Epidermal melanocyte (primary cell): ENCODE measurements at regions not wholly inside any gene's neighbourhood (a gene's known extent, or its start where the extent isn't known, plus 50 kb on each side); places are given as distances from the start of the nearest gene placed in this dataset.
"Not testable (repeated sequence)": the region's sequence is repeated elsewhere in the genome, so short reads cannot be mapped to it uniquely, and the experiment has no call there.

ENCODE experiments used
- DNase-seq: peaks from one replicate; pipeline ENCODE4 v3.0.0; 2011; ENCODE audit warnings: low spot score; ENCODE audit not compliant: insufficient read length

GRCh38 chr21:17738176-17738953 is 80.8 kb downstream of the C21orf91 start:
- no peak for DNase-seq

- DNase-seq: no peak
Measured at GRCh38 chr21:17736072-17736471, 83.1 kb downstream of the C21orf91 start.

GRCh38 chr21:17733209-17733608 is 85.9 kb downstream of the C21orf91 start:
- no peak for DNase-seq

GRCh38 chr21:17732306-17732705 is 86.8 kb downstream of the C21orf91 start:
- DNase-seq: no peak

GRCh38 chr21:17731554-17731953 is 87.6 kb downstream of the C21orf91 start:
- DNase-seq: no peak

GRCh38 chr21:17730782-17731181 is 88.4 kb downstream of the C21orf91 start:
- no peak for DNase-seq

- DNase-seq: no peak
Measured at GRCh38 chr21:17729455-17729854, 89.7 kb downstream of the C21orf91 start.

GRCh38 chr21:17727361-17727760 is 91.8 kb downstream of the C21orf91 start:
- no peak for DNase-seq

GRCh38 chr21:17726047-17726829 is 92.9 kb downstream of the C21orf91 start:
- no peak for DNase-seq

- no peak for DNase-seq
Measured at GRCh38 chr21:17725339-17725738, 93.8 kb downstream of the C21orf91 start.

- DNase-seq: no peak
Measured at GRCh38 chr21:17712887-17713286, 100.2 kb upstream of the BTG3 start.

GRCh38 chr21:17711896-17712295 is 99.2 kb upstream of the BTG3 start:
- DNase-seq: no peak

GRCh38 chr21:17709266-17709611 is 96.5 kb upstream of the BTG3 start:
- DNase-seq: no peak

- no peak for DNase-seq
Measured at GRCh38 chr21:17708522-17709265, 96.0 kb upstream of the BTG3 start.

GRCh38 chr21:17699524-17700189 is 87.0 kb upstream of the BTG3 start:
- DNase-seq: no peak

- no peak for DNase-seq
Measured at GRCh38 chr21:17697473-17697872, 84.8 kb upstream of the BTG3 start.

GRCh38 chr21:17694416-17694815 is 81.7 kb upstream of the BTG3 start:
- not testable (repeated sequence) for DNase-seq

GRCh38 chr21:17693801-17694200 is 81.1 kb upstream of the BTG3 start:
- no peak for DNase-seq

- DNase-seq: no peak
Measured at GRCh38 chr21:17690078-17690494, 77.4 kb upstream of the BTG3 start.

GRCh38 chr21:17688912-17689874 is 76.5 kb upstream of the BTG3 start:
- no peak for DNase-seq
